Left hindlimb (tissue), 1 donor: ENCODE measurements at regions not wholly inside any gene's neighbourhood (a gene's known extent, or its start where the extent isn't known, plus 50 kb on each side); places are given as distances from the start of the nearest gene placed in this dataset.
A peak's percentile ranks its signal among the peaks of the same experiment; 100 is the strongest.
"Not testable (repeated sequence)": the region's sequence is repeated elsewhere in the genome, so short reads cannot be mapped to it uniquely, and the experiment has no call there.

Experiments used
- DNase-seq: peaks from one replicate; pipeline ENCODE4 v3.0.0-alpha.2; 2018

DNA sequence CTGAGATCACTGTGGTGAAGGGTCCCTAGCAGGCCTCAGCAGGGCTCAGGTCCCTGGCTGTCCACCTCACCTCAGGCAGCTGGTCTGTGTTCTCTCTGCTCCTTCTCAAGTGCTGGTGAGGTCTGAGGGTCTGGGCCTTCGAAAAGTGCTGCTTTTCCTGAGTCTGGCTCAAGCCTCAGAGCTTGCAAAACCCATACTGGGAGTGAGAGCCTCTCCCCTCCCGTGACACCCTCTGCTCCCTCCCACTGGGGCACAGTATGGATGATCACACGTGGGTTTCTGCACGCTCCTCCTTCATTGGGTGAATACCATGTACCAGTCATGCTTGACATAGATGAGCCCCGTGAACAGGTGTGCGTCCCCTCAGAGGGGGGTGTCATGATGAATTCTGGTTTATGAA is 73.3 kb upstream of the WASF3 start:
- no peak for DNase-seq

DNA sequence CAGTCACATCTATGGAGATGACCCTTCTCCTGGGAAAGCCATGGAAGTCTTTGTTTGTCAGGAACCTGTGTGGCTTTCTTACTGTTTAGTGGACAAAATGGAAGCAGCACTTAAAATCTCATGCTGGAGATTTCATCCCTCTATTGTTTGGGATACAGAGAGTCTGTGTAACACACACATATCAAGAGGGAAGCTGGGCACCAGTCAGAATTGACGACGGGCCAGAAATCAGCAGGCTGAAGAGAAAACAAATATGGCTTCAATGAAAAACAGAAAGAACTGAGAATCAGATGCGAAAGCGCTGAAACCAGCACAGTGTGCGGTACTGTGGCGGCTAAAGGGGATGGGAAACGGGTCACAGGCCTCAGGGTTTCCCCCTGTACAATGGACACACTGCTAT is 72.2 kb upstream of the WASF3 start:
- no peak for DNase-seq

DNA sequence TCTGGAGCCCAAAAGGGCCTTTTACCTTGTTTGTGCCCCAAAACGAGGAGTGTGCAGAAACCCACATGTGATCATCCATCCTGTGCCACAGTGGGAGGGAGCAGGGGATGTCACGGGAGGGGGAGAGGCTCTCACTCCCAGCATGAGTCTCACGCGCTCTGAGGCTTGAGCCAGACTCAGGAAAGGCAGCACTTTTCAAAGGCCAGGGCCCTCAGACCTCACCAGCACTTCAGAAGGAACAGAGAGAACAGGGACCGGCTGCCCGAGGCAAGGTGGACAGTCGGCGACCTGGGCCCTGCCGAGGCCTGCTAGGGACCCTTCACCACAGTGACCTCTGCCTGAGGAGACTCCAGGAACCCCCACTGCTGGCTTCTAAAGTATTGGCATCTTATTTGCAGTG is 71.7 kb upstream of the WASF3 start:
- DNase-seq = no peak

DNA sequence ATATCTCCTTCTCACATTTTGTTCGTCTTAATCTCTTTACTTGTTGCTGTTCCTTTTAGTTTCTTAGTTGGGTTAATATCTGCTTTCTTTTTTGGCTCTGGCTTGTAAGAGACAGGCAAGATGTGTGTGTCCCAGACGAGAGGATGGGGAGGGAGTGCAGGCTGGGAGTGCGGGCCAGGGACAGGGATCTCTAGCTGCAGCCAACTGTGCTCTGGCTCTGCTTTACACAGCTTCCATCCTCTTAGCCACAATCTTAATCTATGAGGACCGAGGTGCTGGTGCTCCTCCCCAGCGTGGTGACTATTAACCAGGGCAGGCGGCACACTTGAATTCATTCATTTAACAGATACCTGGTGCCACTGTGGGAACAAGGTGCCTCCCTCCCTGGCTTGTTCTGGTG is 70.9 kb upstream of the WASF3 start:
- DNase-seq = peak; percentile 49

DNA sequence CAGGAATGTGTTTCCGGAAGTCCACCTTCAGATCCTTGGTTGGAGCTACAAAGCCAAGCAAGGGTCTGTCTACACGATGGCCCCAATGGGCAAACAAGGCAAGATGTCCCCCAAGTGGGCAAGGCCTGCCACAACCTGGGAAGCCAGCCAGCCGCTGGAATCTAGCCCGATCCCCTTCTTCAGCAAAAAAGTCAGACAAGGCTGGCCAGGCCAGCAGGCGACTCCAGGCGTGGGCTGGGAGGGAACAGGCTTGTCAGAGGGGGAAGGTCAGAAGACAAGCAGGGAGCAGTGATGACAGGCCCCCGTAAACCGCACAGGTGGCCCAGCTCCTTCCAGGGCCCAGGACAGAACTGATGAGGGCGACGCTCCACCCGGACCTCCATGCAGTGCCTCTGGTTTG is 69.7 kb upstream of the WASF3 start:
- no peak for DNase-seq

DNA sequence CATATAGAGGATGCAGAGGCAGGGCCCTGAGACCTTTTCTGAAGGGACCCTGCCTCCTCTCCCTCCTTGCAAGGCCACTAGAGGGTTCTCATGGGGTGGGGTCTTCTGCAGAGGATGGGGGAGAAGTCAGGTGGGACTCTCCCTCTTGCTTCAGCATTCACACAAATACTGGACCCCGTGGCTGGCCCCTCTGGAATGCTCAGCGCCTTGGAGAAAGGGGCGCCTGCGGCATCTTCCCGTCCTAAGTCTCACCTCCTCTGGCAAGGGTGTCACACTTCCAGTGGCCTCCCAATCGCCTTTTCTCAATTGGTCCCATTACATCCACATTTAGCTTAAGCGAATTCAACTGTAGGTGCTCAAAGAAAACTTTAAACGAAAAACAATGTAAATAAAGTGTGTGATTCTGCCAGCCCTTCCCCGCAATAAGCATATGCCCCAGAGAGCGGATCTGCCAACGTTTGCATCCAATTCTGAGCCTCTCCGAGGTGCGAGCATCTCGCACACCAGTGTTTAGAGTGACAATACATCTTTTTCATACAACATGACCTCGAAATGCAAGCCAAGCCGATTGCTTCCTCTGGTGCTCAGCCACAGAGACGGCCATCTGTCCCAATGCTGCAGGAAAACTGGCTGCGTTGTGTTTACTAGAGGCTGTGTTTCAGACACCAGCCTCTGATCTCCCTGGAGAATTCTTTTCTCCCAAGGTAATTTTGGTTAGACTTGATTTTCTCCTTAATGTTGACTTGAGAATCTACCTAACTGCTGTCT is 69.1 kb upstream of the WASF3 start:
- no peak for DNase-seq

DNA sequence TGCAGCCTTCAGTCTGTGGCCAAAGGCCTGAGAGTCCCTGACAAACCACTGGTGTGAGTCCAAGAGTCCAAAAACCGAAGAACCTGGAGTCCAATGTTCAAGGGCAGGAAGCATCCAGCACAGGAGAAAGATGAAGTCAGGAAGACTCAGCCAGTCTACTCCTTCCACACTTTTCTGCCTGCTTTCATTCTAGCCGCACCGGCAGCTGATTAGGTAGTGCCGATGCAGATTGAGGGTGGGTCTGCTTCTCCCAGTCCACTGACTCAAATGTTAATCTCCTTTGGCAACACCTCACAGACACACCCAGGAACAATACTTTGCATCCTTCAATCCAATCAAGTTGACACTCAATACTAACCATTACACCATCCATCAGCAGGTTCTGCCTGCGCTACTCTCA is 65.2 kb upstream of the WASF3 start:
- DNase-seq = not testable (repeated sequence)

DNA sequence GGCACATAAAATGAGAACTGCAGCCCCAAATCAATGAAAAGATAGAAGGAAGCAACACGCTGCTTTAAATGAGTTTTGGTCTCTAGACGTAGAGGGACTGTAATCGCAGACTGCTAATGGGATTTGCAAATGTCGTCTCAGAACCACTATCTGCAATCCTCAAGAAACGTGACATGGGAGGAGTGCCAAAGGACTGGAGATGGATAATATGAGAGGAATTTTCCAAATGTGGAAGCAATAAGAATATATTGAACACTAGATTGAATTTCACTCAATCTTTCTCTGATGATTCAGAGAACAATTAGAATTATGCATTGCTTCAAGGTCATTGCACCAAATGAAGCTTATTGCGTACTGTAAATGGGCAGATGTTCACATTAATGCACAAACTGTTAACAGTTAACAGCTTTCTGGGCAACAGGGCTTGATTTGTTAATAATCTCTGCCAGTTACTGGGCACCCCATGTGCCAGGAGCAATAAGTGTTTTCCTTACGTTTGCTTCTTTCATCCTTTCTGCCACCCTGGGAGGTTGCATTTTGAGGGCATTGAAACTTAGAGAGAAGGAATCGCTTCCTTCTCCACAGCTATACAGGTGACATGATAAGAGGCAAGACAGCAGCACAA is 62.8 kb upstream of the WASF3 start:
- DNase-seq = no peak

DNA sequence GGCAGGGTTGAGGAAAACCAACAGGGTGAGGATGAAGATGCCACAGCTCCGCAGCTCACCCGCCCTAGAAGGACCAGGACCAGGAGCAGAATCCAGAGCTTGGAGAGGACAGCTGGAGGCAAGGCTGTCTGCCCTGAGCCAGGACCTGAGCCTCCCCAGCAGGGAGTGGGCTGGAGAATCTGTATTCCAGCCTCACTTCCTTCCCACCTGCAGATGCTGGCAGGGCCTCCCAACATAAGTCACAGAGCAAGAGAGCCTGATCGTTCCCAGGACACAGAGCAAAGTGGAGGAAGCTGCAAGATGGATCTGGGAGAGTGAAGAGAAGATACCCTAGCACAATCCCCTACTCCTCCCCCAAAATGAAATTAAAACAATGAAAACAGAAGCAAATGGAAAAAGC is 61.7 kb upstream of the WASF3 start:
- peak; percentile 49 for DNase-seq

DNA sequence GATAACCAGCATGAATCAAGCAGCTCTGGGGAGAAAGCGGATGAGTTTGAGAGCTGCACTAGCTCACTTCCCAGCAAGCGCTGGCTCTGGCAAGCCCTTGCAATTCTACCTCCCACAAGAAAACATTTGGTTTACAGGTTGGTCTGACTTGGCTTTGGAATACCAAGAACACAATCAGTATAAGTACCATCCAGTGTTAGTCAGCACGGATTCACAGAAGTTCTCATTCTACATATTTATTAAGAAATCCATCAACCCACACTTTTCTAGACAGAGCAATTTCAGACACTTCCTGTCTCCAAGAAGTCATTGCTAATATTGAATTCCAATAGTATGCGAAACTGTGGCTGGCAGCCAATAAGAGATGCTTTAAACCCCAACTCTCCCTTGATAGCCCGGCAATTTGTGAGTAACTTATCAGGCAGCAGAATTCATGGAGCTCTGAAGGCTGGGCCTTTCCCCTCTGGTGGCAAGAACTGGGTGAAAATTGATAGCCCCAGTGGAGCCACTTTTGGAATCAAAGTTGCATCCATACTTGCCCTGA is 59.4 kb upstream of the WASF3 start:
- peak; percentile 66 for DNase-seq

DNA sequence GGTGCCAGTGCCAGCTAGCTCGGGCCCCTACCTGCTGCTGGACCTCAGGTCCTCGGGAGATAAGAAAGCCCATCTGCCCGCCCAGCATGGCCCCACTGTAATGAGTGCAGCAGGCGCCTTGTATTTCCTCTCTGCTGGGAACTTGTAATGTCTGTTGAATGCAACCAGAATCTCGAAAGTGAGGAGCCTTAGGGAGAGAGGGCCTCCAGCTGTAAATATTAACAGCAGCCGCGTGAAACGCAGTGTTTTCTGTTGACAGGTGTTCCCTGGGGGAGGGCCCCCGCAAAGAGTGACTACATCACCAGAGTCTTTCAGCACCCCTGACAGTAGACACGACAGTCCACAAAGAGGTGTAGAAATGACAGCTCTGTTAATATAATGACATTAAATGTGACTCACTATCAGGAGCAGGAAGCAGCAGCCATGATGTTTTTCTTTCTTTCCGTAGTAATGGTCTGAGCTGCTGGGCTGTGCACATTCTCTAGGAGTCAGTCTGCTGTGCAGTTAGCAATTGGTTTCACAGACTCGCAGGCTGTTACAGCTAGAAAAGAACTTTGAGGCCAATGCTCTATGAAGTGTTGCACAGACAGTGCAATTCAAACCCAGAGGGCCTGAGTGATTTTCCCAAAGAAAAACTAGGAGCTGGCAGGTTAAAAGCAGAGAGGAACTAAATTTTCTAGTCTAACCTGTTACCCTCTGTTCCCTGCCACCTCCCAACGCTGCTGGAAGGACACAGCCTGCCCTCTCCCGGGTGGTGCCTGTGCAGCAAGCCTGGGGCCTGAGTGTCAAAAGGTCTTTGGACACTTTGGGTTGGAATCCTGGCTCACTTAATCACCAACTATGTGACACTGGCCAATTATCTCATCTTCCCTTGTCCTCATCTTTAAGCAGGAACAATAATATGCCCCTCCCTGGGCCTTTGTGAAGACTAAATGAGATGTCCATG is 58.6 kb upstream of the WASF3 start:
- no peak for DNase-seq

DNA sequence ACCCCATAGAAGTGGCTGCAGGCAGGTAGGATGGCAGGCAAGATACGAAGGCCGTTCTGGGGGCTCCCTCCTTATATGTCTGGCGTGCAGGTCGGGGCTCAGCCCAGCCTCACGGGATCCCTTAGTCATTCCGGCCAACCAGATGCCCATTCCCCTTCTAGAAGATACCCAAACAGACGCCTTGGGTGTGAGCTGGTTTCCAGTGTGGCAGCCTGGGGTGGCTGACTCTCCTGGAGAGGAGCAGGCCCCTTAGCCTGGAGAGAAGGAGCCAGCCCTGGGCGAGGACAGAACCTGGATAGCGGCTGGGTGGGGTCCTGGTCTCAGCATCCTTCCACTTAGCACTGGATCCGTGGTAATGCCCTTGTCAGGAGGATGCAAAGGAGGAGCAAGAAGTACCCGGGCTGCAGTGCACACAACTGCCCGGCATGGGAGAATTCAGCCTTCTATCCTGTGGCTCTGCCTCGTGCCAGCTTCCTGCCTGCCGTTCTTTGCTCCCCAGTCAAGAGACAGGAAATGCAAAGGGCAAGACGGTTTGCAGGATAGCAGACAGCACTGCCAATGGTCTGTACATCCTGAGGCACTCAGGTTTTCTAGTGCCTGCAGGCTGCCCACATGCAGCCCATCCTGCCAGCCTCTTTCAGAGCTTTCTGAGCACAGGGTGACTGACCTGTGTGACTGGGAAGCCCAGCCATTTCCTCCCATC is 56.7 kb upstream of the WASF3 start:
- no peak for DNase-seq

DNA sequence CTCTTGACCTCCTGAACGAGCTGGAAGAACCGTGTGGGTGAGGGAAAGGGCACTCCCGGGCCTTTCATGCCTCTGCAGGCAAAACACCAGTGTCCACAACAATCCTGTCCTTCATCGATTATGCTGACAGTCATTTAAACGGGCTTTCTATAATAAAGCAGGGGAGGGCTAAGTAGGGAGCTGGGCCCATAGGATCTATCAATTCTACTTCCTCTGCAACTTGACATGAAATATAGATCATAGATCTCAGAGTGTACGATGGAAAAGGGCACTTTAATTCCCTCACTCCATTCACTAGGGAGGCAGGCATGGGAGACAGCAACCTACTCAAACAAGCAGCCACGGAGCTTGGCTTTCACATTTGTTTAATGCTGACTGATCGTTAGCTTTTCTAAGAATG is 55.8 kb upstream of the WASF3 start:
- no peak for DNase-seq

DNA sequence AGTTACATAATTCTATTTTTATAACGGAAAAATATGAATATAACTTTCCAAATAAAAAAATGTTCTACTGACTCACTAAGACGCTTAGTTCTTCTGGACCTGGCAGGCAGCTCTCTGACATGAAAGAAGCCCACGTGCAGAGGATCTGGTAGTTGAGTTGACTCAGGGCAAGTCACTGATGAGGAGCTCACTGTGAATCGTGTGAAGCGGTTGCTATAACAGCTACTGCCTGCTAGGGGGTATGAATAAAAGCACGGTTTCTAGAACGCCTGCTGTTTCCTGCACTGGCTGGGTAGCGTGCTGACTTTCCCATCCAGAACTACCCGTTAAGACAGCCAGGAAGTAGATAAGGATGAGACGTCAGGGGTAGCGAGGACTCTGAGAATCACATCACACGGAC is 54.7 kb upstream of the WASF3 start:
- DNase-seq = no peak

DNA sequence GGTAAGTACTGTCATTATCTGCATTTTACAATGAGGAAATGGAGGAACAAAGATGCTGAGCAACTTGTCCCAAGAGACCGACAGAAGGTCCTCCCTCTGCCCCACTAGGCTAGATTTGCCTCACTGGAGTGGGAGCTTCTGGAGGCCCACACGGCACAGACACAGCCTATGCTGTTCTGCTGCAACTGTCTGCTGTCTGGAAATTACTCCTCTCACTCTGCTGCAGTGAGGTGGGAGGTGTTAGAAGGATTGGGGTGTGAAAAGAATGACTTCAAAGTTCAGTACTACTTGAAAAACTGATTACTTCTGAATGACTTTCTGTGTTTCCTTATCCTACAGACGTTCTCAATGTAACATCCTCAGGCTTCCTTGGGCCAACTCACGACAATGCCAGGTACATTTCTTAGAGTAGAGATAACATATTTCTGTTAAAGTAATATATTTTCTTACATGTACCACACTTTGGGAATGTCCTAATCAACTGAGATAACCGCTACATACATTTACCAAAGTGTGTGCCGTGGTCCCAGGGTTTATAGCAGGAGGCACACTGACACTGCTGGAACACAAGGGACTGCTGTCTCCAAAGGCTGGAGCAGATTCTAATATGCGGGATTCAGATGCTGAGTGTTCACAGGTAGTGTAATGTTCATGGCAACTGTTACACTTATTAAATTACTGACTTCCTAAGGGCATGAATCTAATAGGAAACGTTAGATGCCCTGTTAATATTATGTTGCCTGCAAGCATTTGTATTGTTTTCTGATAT is 53.5 kb upstream of the WASF3 start:
- no peak for DNase-seq
